Common myeloid progenitor, CD34-positive (primary cell): ENCODE measurements at regions not wholly inside any gene's neighbourhood (a gene's known extent, or its start where the extent isn't known, plus 50 kb on each side); places are given as distances from the start of the nearest gene placed in this dataset.

Experiments used
- CTCF ChIA-PET: fragments of 350-600 bp; sonication (Branson Sonifier 250); formaldehyde crosslinking; loops from one replicate; lab custom pipeline; 2021; ENCODE audit warnings: antibody characterized with exemption; lab: Charles Lee
- POLR2A ChIA-PET: fragments of 350-600 bp; sonication (Branson Sonifier 250); formaldehyde crosslinking; loops from one replicate; lab custom pipeline; 2021; ENCODE audit warnings: antibody characterized with exemption; lab: Charles Lee
- DNase-seq, 3 donors: peaks; one replicate each; pipeline versions ENCODE4 v3.0.0 to v3.0.0-alpha.2; 2013
- H3K27ac ChIP-seq, 2 experiments: 1 replicate in 1 of 2; 2 replicates in 1 of 2; pipeline ENCODE4 v1.7.0; 2013; ENCODE audit warnings: inconsistent platforms in 2 of 2, low read length in 2 of 2, mild to moderate bottlenecking in 2 of 2, low read depth in 1 of 2, moderate library complexity in 1 of 2; ENCODE audit not compliant: severe bottlenecking in 2 of 2, insufficient read depth in 1 of 2, poor library complexity in 1 of 2
- H3K27me3 ChIP-seq, 5 experiments: replicated peaks in 2 of 5; 1 replicate in 3 of 5; 2 replicates in 2 of 5; pipeline versions ENCODE4 v1.6.1 to v1.7.0; 2013; ENCODE audit warnings: low read length in 4 of 5, mild to moderate bottlenecking in 2 of 5, moderate library complexity in 2 of 5, inconsistent platforms in 1 of 5; ENCODE audit not compliant: insufficient read depth in 5 of 5, control insufficient read depth in 4 of 5
- H3K36me3 ChIP-seq, 4 experiments: 1 replicate in 2 of 4; 2 replicates in 2 of 4; pipeline versions ENCODE4 v1.6.1 to v1.7.0; 2013; ENCODE audit warnings: low read length in 3 of 4, control low read depth in 1 of 4, mild to moderate bottlenecking in 1 of 4; ENCODE audit not compliant: control insufficient read depth in 4 of 4, insufficient read depth in 4 of 4
- H3K4me1 ChIP-seq, 4 experiments: 1 replicate in 3 of 4; 2 replicates in 1 of 4; pipeline versions ENCODE4 v1.6.1 to v1.7.1; 2013; ENCODE audit warnings: low read length in 3 of 4, mild to moderate bottlenecking in 3 of 4, control low read depth in 1 of 4, inconsistent platforms in 1 of 4, moderate library complexity in 1 of 4; ENCODE audit not compliant: control insufficient read depth in 4 of 4, insufficient read depth in 4 of 4; ENCODE audit errors: control extremely low read depth in 1 of 4
- H3K4me3 ChIP-seq, 7 experiments: 1 replicate in 4 of 7; 2 replicates in 3 of 7; pipeline versions ENCODE4 v1.5.1 to v1.7.0; 2013; ENCODE audit warnings: mild to moderate bottlenecking in 7 of 7, low read length in 6 of 7, moderate library complexity in 6 of 7, inconsistent platforms in 2 of 7, low read depth in 2 of 7, control low read depth in 1 of 7; ENCODE audit not compliant: insufficient read depth in 4 of 7, control insufficient read depth in 1 of 7; ENCODE audit errors: extremely low read depth in 1 of 7
- H3K9me3 ChIP-seq, 5 experiments: 1 replicate in 4 of 5; 2 replicates in 1 of 5; pipeline versions ENCODE4 v1.6.1 to v1.7.1; 2013; ENCODE audit warnings: low read length in 4 of 5, mild to moderate bottlenecking in 2 of 5, inconsistent platforms in 1 of 5, low read depth in 1 of 5, moderate library complexity in 1 of 5; ENCODE audit not compliant: control insufficient read depth in 4 of 5, insufficient read depth in 2 of 5; ENCODE audit errors: control extremely low read depth in 1 of 5
- WGBS: methylation state at CpG from one replicate; pipeline ENCODE4 v1.1.5; 2013; ENCODE audit not compliant: insufficient coverage; 5-methylcytosine and 5-hydroxymethylcytosine counted together

DNA sequence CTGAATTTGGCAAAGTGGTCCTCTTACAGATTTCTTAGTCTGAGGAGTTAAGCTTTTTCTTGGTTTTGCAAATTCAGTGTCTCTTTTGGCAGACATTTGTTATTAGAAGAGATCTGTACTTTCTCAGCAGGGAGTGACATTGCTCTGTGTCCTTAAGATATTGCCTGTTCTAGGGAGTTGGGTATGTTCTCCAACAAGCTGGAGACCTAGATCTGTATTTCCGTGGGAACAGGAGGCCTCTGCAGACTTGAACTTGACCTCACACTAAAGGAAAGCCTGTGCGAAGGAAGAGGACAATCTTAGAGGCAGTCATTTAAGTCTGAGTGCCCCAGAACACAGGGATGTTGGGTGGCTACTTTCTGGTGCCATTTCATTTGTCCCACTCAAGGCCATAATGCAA lies 107.0 kb upstream of the ATP8B1 start:
- Histone ChIP-seq H3K27me3 (peaks cover 0 to 3% (median 0%) of the 10 kb centered on the region in 5 experiments), H3K27ac (no peak overlapping the region), H3K9me3 (no peaks in the 10 kb centered on the region), H3K36me3 (no peaks in the 10 kb centered on the region), H3K4me3 (no peak overlapping the region), H3K4me1 (no peaks in the 10 kb centered on the region)
- ChIA-PET CTCF (no interaction called here), POLR2A (interaction anchor here (0.6 kb wide), 1 partner anchor 219 kb away, joined by 4 read pairs; no protein-coding TSS in a partner anchor)
- no peak for DNase-seq
- WGBS: 100% methylated on average over 1 of the region's 2 CpGs

DNA sequence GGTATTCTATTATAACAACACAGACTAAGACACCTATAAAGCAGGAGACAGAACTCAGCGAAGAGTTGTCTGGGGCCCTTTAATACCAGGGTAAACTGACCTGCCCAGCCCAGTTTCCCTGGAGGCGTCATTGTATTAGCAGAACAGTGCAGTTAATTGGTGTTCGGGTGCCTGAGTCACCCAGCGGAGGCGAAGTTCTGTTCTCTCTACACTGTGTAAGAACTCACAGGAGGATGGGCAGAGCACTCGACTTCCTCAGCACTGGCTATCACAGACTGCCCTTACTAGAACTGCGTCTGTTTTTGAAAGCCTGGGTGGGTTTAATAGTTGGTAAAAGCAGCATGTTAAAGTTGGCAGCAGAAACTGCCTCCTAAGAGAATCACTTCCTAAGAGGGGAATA lies 106.5 kb upstream of the ATP8B1 start:
- H3K27me3 ChIP-seq: peaks cover 0 to 3% (median 0%) of the 10 kb centered on the region in 5 experiments
- no peak overlapping the region for H3K27ac ChIP-seq
- no peaks in the 10 kb centered on the region for H3K36me3 ChIP-seq
- WGBS: 98% methylated on average over 5 of the region's 7 CpGs
- H3K4me1 ChIP-seq: no peaks in the 10 kb centered on the region
- H3K4me3 ChIP-seq: no peak overlapping the region
- ChIA-PET CTCF (no interaction called here), POLR2A (interaction anchor here (0.6 kb wide), 1 partner anchor 220 kb away, joined by 4 read pairs; no protein-coding TSS in a partner anchor)
- no peak for DNase-seq
- no peaks in the 10 kb centered on the region for H3K9me3 ChIP-seq

- Histone ChIP-seq H3K4me1 (no peaks in the 10 kb centered on the region), H3K27me3 (peaks cover 0 to 3% (median 0%) of the 10 kb centered on the region in 5 experiments), H3K36me3 (no peaks in the 10 kb centered on the region), H3K27ac (no peak overlapping the region), H3K9me3 (no peaks in the 10 kb centered on the region), H3K4me3 (no peak overlapping the region)
- CTCF ChIA-PET: no interaction called here
- POLR2A ChIA-PET: no interaction called here
- WGBS: 86% methylated on average over 1 of the region's 1 CpG
- DNase-seq: no peak
Observed at GRCh38 chr18:57908092-57908491, 105.0 kb upstream of the ATP8B1 start.

DNA sequence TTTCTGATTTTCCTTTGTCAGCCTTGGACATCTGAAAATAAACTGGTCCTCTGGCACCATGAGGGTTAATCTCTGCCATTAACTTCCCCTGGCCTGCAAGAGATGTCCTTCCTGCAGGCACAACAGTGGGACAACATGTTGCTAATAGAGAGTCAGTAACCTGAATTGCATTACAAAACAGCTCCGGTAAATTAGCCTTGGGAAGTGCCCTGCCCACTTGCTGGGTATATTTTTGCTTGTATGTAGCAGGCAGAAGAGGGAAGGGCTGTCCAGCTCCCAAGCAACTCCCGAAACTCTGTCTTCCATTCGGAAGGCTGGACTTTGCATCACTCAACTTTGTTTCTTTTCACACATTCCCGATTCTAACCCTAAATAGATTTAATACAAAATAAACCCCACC lies 104.4 kb upstream of the ATP8B1 start:
- H3K36me3 ChIP-seq: no peaks in the 10 kb centered on the region
- WGBS: 91% methylated on average over 1 of the region's 4 CpGs
- CTCF ChIA-PET: no interaction called here

DNA sequence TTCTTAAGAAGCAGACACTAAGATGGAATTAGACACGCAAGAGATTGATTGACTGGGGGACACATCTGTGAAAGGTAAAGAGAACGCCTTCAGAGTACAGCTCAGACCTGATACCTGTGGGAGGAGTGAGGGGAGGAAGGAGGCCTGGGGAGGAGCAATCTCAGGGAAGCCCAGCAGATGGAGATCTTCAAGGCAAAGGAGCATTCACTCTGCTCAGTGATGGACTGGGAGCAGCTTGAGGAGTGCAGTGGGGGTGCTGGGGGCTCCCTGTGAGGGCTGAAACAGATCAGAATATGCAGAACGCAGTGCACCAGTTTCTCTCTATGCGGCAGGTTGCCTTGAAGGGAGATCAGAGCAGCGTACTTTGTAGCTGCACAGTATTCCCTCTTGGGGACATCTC lies 103.7 kb upstream of the ATP8B1 start:
- Histone ChIP-seq H3K9me3 (no peaks in the 10 kb centered on the region), H3K4me1 (no peaks in the 10 kb centered on the region), H3K27ac (no peak overlapping the region), H3K27me3 (peaks cover 0 to 3% (median 0%) of the 10 kb centered on the region in 5 experiments), H3K4me3 (no peak overlapping the region), H3K36me3 (no peaks in the 10 kb centered on the region)
- DNase-seq: no peak
- ChIA-PET POLR2A (no interaction called here), CTCF (no interaction called here)
- 98% methylated on average over 5 of the region's 5 CpGs for WGBS

More for the DNA sequence above, 104.4 kb upstream of the ATP8B1 start:
- no peak for DNase-seq
- H3K9me3 ChIP-seq: no peaks in the 10 kb centered on the region
- no peak overlapping the region for H3K4me3 ChIP-seq
- H3K4me1 ChIP-seq: no peaks in the 10 kb centered on the region
- no peak overlapping the region for H3K27ac ChIP-seq
- POLR2A ChIA-PET: no interaction called here
- peaks cover 0 to 3% (median 0%) of the 10 kb centered on the region in 5 experiments for H3K27me3 ChIP-seq

DNA sequence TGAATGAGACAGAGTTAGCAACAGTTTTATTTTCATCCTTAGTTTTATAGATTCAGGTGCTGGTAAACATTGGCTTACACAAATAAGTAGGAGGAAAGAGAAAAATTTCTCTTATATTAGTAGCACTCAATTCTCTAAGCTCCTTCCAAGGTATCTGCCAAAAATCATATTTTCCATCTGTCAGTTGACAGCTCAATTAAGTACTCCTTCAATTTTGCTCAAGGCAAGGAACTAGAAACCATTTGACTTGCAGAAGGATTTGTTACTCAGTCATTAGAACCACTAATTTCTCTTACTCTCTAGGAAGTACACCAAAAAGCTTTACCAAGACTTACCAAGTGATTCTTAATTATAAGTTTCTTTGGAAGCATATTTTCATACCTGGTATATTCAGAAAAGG lies 101.4 kb upstream of the ATP8B1 start:
- H3K9me3 ChIP-seq: no peaks in the 10 kb centered on the region
- no peak for DNase-seq
- ChIA-PET POLR2A (no interaction called here), CTCF (interaction anchor here (1.2 kb wide), 1 partner anchor 22 kb away, joined by 3 read pairs; no protein-coding TSS in a partner anchor)
- H3K36me3 ChIP-seq: no peaks in the 10 kb centered on the region
- no peak overlapping the region for H3K27ac ChIP-seq
- H3K4me3 ChIP-seq: no peak overlapping the region
- H3K27me3 ChIP-seq: peaks cover 0 to 3% (median 0%) of the 10 kb centered on the region in 5 experiments
- H3K4me1 ChIP-seq: no peaks in the 10 kb centered on the region

GRCh38 chr18:57902721-57903120 lies 99.6 kb upstream of the ATP8B1 start:
- WGBS: 100% methylated on average over 1 of the region's 1 CpG
- Histone ChIP-seq H3K27ac (no peak overlapping the region), H3K9me3 (no peaks in the 10 kb centered on the region), H3K27me3 (peaks cover 0 to 3% (median 0%) of the 10 kb centered on the region in 5 experiments), H3K4me1 (no peaks in the 10 kb centered on the region), H3K36me3 (no peaks in the 10 kb centered on the region), H3K4me3 (no peak overlapping the region)
- ChIA-PET CTCF (interaction anchor here (1.0 kb wide), 1 partner anchor 10 kb away, joined by 4 read pairs; no protein-coding TSS in a partner anchor), POLR2A (no interaction called here)
- no peak for DNase-seq
